ENCODE measurements at regions not wholly inside any gene's neighbourhood (a gene's known extent, or its start where the extent isn't known, plus 50 kb on each side); places are given as distances from the start of the nearest gene placed in this dataset.

DNA sequence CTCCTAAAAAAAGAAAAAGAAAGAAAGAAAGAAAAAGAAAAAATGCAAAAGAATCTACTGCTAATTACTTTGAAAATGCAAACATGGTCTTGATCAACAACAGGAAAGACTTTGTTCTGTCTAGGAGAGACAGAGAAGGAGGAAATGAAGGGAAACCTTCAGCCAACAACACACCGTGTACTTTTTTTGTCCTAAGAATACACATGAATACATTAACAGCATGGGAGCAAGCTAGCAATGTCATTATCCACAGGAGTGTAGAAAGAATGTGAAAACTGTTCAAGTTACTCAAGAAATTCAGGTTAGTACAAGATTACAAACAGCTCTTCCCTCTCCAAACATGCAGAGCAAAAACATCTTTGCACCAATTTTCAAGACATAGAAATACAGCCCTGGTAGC is 326.3 kb downstream of the UBE3D start:
- no peaks in the 10 kb centered on the region for H3K9me2 ChIP-seq
- H4K20me1 ChIP-seq (ENCODE audit: insufficient read depth) = no peaks in the 10 kb centered on the region
- no peaks in the 10 kb centered on the region for H3K36me3 ChIP-seq (replicated peaks in 1 of 2; ENCODE audit: control insufficient read depth in 1 of 2, insufficient read depth in 2 of 2, low read length in 1 of 2)
- CTCF ChIA-PET = interaction anchor here (1.0 to 1.8 kb wide), 3 partner anchors 10 to 35 kb away, joined by 3 to 5 read pairs (median 3); no protein-coding TSS in a partner anchor
- peaks cover 14% of the 10 kb centered on the region for H3F3A ChIP-seq (replicated peaks; ENCODE audit: insufficient read depth)
- H3K79me2 ChIP-seq (ENCODE audit: insufficient read depth) = no peaks in the 10 kb centered on the region
- H3K9ac ChIP-seq = no peak overlapping the region
- H3K4me1 ChIP-seq (ENCODE audit: control insufficient read depth in 1 of 2, insufficient read depth in 2 of 2, low read depth in 1 of 2, low read length in 1 of 2) = peaks cover 0 to 6% of the 10 kb centered on the region in 2 experiments; a peak in 1 of 4 replicates
- 35% methylated on average over 1 of the region's 1 CpG for WGBS (ENCODE audit: low lambda C conversion rate)
- POLR2A ChIA-PET = no interaction called here
- H3K27ac ChIP-seq (ENCODE audit: low read depth in 2 of 2, low read length in 1 of 2) = no peak overlapping the region
- H3K4me2 ChIP-seq = no peak overlapping the region
- H3K27me3 ChIP-seq (ENCODE audit: insufficient read depth) = no peaks in the 10 kb centered on the region
- no peak for TF ChIP-seq ZBTB33 (IDR thresholded peaks at IDR 0.05; ENCODE audit: borderline replicate concordance, low read depth)
- no peak for TF ChIP-seq TCF12 (IDR thresholded peaks at IDR 0.05)
- no peak for TF ChIP-seq PBX3 (IDR thresholded peaks at IDR 0.05)
- no peak for TF ChIP-seq GATA2 (CRISPR knock-in tag; IDR thresholded peaks at IDR 0.05)
- TF ChIP-seq ELF1 (IDR thresholded peaks at IDR 0.05) = no peak
- no peak for TF ChIP-seq EZH2phosphoT487 (IDR thresholded peaks at IDR 0.05; ENCODE audit: borderline replicate concordance, low read depth)
- TF ChIP-seq RCOR1 (IDR thresholded peaks at IDR 0.05; ENCODE audit: low read length) = no peak
- TF ChIP-seq FOXJ3 (CRISPR knock-in tag; IDR thresholded peaks at IDR 0.05) = no peak
- no peak overlapping the region for H2AFZ ChIP-seq (ENCODE audit: low read depth)
- DNase-seq = no peak
- no peaks in the 10 kb centered on the region for H3K9me3 ChIP-seq
- H3K4me3 ChIP-seq (ENCODE audit: low read depth in 2 of 2, low read length in 1 of 2) = no peak overlapping the region

- Histone ChIP-seq H3K36me3 (replicated peaks in 1 of 2; ENCODE audit: control insufficient read depth in 1 of 2, insufficient read depth in 2 of 2, low read length in 1 of 2) (no peaks in the 10 kb centered on the region), H3F3A (replicated peaks; ENCODE audit: insufficient read depth) (peaks cover 14% of the 10 kb centered on the region), H3K27ac (ENCODE audit: low read depth in 2 of 2, low read length in 1 of 2) (no peak overlapping the region), H3K9me3 (no peaks in the 10 kb centered on the region), H3K9ac (no peak overlapping the region), H3K9me2 (no peaks in the 10 kb centered on the region), H4K20me1 (ENCODE audit: insufficient read depth) (no peaks in the 10 kb centered on the region), H3K4me1 (ENCODE audit: control insufficient read depth in 1 of 2, insufficient read depth in 2 of 2, low read depth in 1 of 2, low read length in 1 of 2) (peaks cover 0 to 6% of the 10 kb centered on the region in 2 experiments; a peak in 1 of 4 replicates), H3K4me2 (no peak overlapping the region), H2AFZ (ENCODE audit: low read depth) (no peak overlapping the region), H3K27me3 (ENCODE audit: insufficient read depth) (no peaks in the 10 kb centered on the region), H3K79me2 (ENCODE audit: insufficient read depth) (no peaks in the 10 kb centered on the region), H3K4me3 (ENCODE audit: low read depth in 2 of 2, low read length in 1 of 2) (no peak overlapping the region)
- POLR2A ChIA-PET = no interaction called here
- TF ChIP-seq GABPA (IDR thresholded peaks at IDR 0.05; ENCODE audit: low read depth) = no peak
- TF ChIP-seq EZH2phosphoT487 (IDR thresholded peaks at IDR 0.05; ENCODE audit: borderline replicate concordance, low read depth) = no peak
- no peak for TF ChIP-seq RXRA (IDR thresholded peaks at IDR 0.05; ENCODE audit: borderline replicate concordance, low read depth)
- TF ChIP-seq MXI1 (IDR thresholded peaks at IDR 0.05; ENCODE audit: low read depth, low read length) = no peak
- no peak for TF ChIP-seq REST (IDR thresholded peaks at IDR 0.05; ENCODE audit: low read depth, low read length)
- TF ChIP-seq SMC3 (IDR thresholded peaks at IDR 0.05; ENCODE audit: low read depth, low read length) = no peak
- TF ChIP-seq FOXJ3 (CRISPR knock-in tag; IDR thresholded peaks at IDR 0.05) = no peak
- no peak for TF ChIP-seq ZBTB33 (IDR thresholded peaks at IDR 0.05; ENCODE audit: borderline replicate concordance, low read depth)
- CTCF ChIA-PET = interaction anchor here (1.0 to 1.8 kb wide), 2 partner anchors 10 to 29 kb away, joined by 3 to 5 read pairs; no protein-coding TSS in a partner anchor
- WGBS (ENCODE audit: low lambda C conversion rate) = 85% methylated on average over 4 of the region's 4 CpGs
- no peak for DNase-seq
These were observed 325.6 kb downstream of the UBE3D start for GRCh38 chr6:82740072-82740471.

Measured in SK-N-SH (cell line).